Activated CD8-positive, alpha-beta T cell treated with anti-CD3 and anti-CD28 coated beads for 36 hours (primary cell): ENCODE measurements at regions not wholly inside any gene's neighbourhood (a gene's known extent, or its start where the extent isn't known, plus 50 kb on each side); places are given as distances from the start of the nearest gene placed in this dataset.

Experiments
- ATAC-seq: fragments of 200-7000 bp; cut with Tn5 transposase; one replicate; pipeline ENCODE4 v1.10.0; 2021; ENCODE audit warnings: mild to moderate bottlenecking, moderate library complexity
- CTCF ChIA-PET: fragments of 350-600 bp; sonication (Branson Sonifier 250); formaldehyde crosslinking; loops from one replicate; lab custom pipeline; 2021; ENCODE audit warnings: antibody characterized with exemption; lab: Charles Lee
- POLR2A ChIA-PET: fragments of 350-600 bp; sonication (Branson Sonifier 250); formaldehyde crosslinking; loops from one replicate; lab custom pipeline; 2021; ENCODE audit warnings: antibody characterized with exemption; lab: Charles Lee
- DNase-seq: peaks from one replicate; pipeline ENCODE4 v3.0.0-alpha.2; 2020
- H3K27ac Mint-ChIP-seq: one replicate; pipeline ENCODE4 v1.8.0; 2021; ENCODE audit warnings: mild to moderate bottlenecking, mixed read lengths
- H3K27me3 Mint-ChIP-seq: one replicate; pipeline ENCODE4 v1.8.0; 2021; ENCODE audit warnings: mixed read lengths
- H3K36me3 Mint-ChIP-seq: one replicate; pipeline ENCODE4 v1.8.0; 2021; ENCODE audit warnings: low read depth, mixed read lengths
- H3K4me1 Mint-ChIP-seq: one replicate; pipeline ENCODE4 v1.8.0; 2021; ENCODE audit warnings: low read depth, mixed read lengths
- H3K4me3 Mint-ChIP-seq: one replicate; pipeline ENCODE4 v1.8.0; 2021; ENCODE audit warnings: mild to moderate bottlenecking, moderate library complexity, mixed read lengths
- H3K9me3 Mint-ChIP-seq: one replicate; pipeline ENCODE4 v1.8.0; 2021; ENCODE audit warnings: mixed read lengths
- intact Hi-C: fragments of 100-400 bp; cut with micrococcal nuclease; formaldehyde crosslinking; loops from one replicate; pipeline ENCODE4 v1.10.0; 2022
- TF ChIP-seq, protein P1 (sequence below): fragments of 200-600 bp; IDR thresholded peaks from one replicate; pipeline ENCODE4 v1.8.0; 2022; ENCODE audit warnings: antibody characterized with exemption, mild to moderate bottlenecking

GRCh38 chr4:114184901-114185300 is 205.5 kb upstream of the ARSJ start:
- intact Hi-C loops = loop anchor here (5.0 to 10.0 kb wide), 2 partner anchors 233 to 790 kb away; no protein-coding TSS in a partner anchor
- Mint-ChIP-seq H3K27me3 (peaks cover 2% of the 10 kb centered on the region), H3K27ac (no peak overlapping the region), H3K9me3 (peaks cover 3% of the 10 kb centered on the region), H3K4me3 (no peak overlapping the region), H3K36me3 (no peaks in the 10 kb centered on the region), H3K4me1 (no peaks in the 10 kb centered on the region)
- TF ChIP-seq, protein P1, sequence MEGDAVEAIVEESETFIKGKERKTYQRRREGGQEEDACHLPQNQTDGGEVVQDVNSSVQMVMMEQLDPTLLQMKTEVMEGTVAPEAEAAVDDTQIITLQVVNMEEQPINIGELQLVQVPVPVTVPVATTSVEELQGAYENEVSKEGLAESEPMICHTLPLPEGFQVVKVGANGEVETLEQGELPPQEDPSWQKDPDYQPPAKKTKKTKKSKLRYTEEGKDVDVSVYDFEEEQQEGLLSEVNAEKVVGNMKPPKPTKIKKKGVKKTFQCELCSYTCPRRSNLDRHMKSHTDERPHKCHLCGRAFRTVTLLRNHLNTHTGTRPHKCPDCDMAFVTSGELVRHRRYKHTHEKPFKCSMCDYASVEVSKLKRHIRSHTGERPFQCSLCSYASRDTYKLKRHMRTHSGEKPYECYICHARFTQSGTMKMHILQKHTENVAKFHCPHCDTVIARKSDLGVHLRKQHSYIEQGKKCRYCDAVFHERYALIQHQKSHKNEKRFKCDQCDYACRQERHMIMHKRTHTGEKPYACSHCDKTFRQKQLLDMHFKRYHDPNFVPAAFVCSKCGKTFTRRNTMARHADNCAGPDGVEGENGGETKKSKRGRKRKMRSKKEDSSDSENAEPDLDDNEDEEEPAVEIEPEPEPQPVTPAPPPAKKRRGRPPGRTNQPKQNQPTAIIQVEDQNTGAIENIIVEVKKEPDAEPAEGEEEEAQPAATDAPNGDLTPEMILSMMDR = no peak
- ChIA-PET POLR2A (no interaction called here), CTCF (no interaction called here)
- ATAC-seq = no peak
- DNase-seq = no peak

DNA sequence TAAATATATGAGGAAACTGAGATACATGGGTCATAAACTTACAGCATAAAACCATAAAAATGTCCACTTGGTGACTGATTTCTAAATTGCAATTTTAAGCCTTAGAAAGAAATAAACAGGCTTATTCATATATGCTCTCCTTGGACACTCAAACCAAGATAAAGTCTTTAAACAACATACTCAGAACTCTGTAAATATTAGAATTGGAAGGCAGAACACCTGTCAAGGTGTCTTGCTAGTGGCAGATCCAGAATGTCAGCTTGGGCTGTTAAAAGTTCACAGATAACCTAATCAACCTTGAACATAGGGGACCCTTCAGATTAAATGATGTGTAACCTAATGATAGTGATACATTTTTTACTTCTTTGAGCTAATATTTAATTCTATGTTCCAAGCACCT is 208.1 kb upstream of the ARSJ start:
- H3K4me3 Mint-ChIP-seq = no peak overlapping the region
- H3K36me3 Mint-ChIP-seq = no peaks in the 10 kb centered on the region
- peaks cover 2% of the 10 kb centered on the region for H3K27me3 Mint-ChIP-seq
- intact Hi-C loops = loop anchor here (10.0 kb wide), 1 partner anchor 793 kb away; no protein-coding TSS in a partner anchor
- no peak overlapping the region for H3K27ac Mint-ChIP-seq
- no peaks in the 10 kb centered on the region for H3K4me1 Mint-ChIP-seq
- ChIA-PET POLR2A (no interaction called here), CTCF (no interaction called here)
- TF ChIP-seq, protein P1 = no peak
- H3K9me3 Mint-ChIP-seq = peaks cover under 1% of the 10 kb centered on the region
- no peak for ATAC-seq
- no peak for DNase-seq

DNA sequence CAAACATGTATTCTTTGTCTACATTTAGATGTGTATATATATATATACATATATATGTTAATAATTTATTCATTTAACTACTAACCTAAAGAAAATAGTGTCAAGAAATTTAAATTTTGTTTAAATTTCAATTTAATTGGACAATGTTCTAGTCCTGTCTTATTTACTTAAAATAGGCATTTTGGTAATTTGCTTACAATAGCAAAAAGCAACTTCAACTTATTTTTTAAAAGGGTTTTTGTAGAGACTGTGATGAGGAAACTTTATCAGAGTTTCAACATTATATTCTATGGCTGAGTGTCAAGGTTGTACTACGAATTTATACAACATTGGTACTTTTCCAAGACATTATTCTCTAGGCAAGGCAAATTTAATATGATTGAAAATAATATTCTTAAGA is 212.0 kb upstream of the ARSJ start:
- Mint-ChIP-seq H3K4me1 (no peaks in the 10 kb centered on the region), H3K27ac (no peak overlapping the region), H3K4me3 (no peak overlapping the region), H3K27me3 (peaks cover 3% of the 10 kb centered on the region), H3K36me3 (no peaks in the 10 kb centered on the region), H3K9me3 (no peaks in the 10 kb centered on the region)
- intact Hi-C loops = no loop called here
- TF ChIP-seq, protein P1 = no peak
- no peak for ATAC-seq
- CTCF ChIA-PET = no interaction called here
- POLR2A ChIA-PET = no interaction called here
- DNase-seq = no peak

DNA sequence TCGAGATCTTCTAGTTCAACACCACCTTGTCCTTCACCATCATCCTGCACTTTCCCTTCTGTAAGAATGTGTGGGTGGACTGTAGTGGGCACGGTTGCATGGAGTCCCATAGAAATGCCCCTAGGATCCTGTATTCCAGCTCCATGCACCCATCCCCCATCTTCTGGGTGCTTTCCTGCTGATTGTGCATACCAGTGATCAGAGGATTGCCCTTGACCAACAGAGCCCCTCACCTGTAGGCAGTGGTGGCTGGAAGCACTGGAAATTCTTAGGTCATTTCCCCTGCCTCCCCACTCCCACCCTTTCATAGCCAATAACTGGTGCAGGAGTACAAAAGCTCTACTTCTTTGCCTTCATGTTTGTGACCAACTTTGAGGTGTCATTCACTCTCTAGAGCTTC is 213.4 kb upstream of the ARSJ start:
- Mint-ChIP-seq H3K27me3 (peaks cover 3% of the 10 kb centered on the region), H3K4me1 (no peaks in the 10 kb centered on the region), H3K27ac (no peak overlapping the region), H3K9me3 (no peaks in the 10 kb centered on the region), H3K36me3 (no peaks in the 10 kb centered on the region), H3K4me3 (no peak overlapping the region)
- TF ChIP-seq, protein P1 = no peak
- DNase-seq (no peak), ATAC-seq (no peak)
- ChIA-PET CTCF (no interaction called here), POLR2A (no interaction called here)
- intact Hi-C loops = no loop called here

DNA sequence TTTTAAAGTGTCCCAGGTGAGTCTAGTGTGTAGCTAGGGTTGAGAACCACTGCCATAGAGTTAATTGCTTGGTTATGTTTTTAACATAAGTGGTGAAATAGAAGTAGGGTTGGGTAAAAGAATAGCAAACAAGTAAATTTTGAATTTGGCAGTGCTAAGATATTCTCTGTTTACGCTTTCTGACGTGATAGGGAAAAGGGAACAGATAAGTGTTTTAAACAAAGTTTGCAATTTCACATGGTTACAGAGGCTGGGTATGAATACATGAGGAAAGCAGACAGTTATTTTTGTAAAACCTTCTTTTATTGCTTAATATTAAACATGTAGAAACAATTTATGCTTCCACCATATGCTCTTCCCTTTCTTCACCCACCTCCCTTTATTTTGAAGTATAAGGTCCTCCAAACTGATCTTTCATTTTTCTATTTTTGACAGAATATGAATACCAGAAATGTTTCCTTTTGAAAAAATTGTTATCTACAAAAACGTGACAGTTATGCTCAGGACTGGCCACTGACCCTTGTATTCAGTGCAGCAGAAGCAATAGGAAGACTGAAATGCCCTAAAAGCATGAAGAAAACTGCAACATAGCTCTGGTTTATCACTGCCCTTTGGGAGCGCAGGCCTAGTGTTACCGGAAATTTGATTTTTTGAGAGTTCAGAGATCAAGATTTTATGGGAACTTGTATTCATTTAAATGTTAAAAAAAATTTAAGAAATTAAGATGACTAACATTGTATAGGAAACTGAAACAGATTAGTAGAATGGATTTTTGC is 214.4 kb upstream of the ARSJ start:
- ATAC-seq (no peak), DNase-seq (no peak)
- no peak overlapping the region for H3K4me3 Mint-ChIP-seq
- POLR2A ChIA-PET = interaction anchor here (0.7 kb wide), 1 partner anchor 1941 kb away, joined by 3 read pairs; no protein-coding TSS in a partner anchor
- H3K36me3 Mint-ChIP-seq = no peaks in the 10 kb centered on the region
- TF ChIP-seq, protein P1 = no peak
- CTCF ChIA-PET = no interaction called here
- no peaks in the 10 kb centered on the region for H3K9me3 Mint-ChIP-seq
- H3K27me3 Mint-ChIP-seq = peaks cover 3% of the 10 kb centered on the region
- H3K4me1 Mint-ChIP-seq = no peaks in the 10 kb centered on the region
- H3K27ac Mint-ChIP-seq = no peak overlapping the region
- intact Hi-C loops = no loop called here
